ENCODE measurements at regions not wholly inside any gene's neighbourhood (a gene's known extent, or its start where the extent isn't known, plus 50 kb on each side); places are given as distances from the start of the nearest gene placed in this dataset.
A peak's percentile ranks its signal among the peaks of the same experiment; 100 is the strongest.

DNA sequence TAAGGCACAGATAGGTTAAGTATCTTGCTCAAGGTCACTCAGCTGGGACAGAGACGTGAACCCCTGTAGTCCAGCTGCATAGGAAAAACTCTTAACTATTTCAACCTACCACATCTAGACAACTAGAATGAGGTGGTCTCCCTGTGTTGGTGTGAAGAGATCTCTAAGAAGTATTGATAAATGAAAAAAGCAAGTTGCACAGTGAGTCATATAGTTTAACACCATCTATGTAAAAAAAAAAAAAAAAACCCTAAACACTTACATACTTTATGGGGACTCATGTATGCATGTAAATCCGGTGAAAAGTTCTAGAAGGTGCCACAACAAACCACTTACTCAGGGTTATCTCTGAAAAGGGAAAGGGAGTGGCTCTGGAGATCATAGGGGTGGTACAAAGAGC is 185.5 kb downstream of the SATB1 start:
- Histone ChIP-seq H4K20me1 (ENCODE audit: insufficient read depth, low read length) (no peaks in the 10 kb centered on the region), H2AFZ (ENCODE audit: low read length) (no peak overlapping the region), H3K4me1 (ENCODE audit: insufficient read depth, low read length, poor library complexity, severe bottlenecking) (no peaks in the 10 kb centered on the region), H3K79me2 (ENCODE audit: insufficient read depth, low read depth, low read length) (no peaks in the 10 kb centered on the region), H3K4me3 (ENCODE audit: low read depth, low read length, poor library complexity, severe bottlenecking) (no peak overlapping the region), H3K27ac (ENCODE audit: low read depth, low read length, poor library complexity, severe bottlenecking) (no peak overlapping the region), H3K4me2 (ENCODE audit: low read length) (no peak overlapping the region), H3K36me3 (ENCODE audit: insufficient read depth, low read length) (no peaks in the 10 kb centered on the region), H3K9me3 (ENCODE audit: low read length) (no peaks in the 10 kb centered on the region), H3K9me2 (ENCODE audit: insufficient read depth, low read length) (peaks cover 3% of the 10 kb centered on the region; the same call in 1 of the 2 replicates)
- no TSS peak for BruUV-seq (replicated peaks)
- ChIA-PET CTCF (ENCODE audit: unreplicated experiment) (no interaction called here), POLR2A (interaction anchor here (0.7 kb wide), 1 partner anchor 114 kb away, joined by 4 read pairs; no protein-coding TSS in a partner anchor)
- DNase-seq (ENCODE audit: low spot score), result no peak
- intact Hi-C loops (cut with micrococcal nuclease; ENCODE audit: unreplicated experiment), result no loop called here
- TF ChIP-seq CTCF (conservative IDR thresholded peaks at IDR 0.05; ENCODE audit: low read length) (no peak), EZH2phosphoT487 (IDR thresholded peaks at IDR 0.05; ENCODE audit: borderline replicate concordance, low read depth, low read length) (no peak)

GRCh38 chr3:18238746-18239331 is 186.3 kb downstream of the SATB1 start:
- POLR2A ChIA-PET, result interaction anchor here (0.7 kb wide), 1 partner anchor 113 kb away, joined by 4 read pairs; no protein-coding TSS in a partner anchor

More at GRCh38 chr3:18238746-18239331, 186.3 kb downstream of the SATB1 start:
- intact Hi-C loops (cut with micrococcal nuclease; ENCODE audit: unreplicated experiment), result no loop called here
- Histone ChIP-seq H3K4me1 (ENCODE audit: insufficient read depth, low read length, poor library complexity, severe bottlenecking) (no peaks in the 10 kb centered on the region), H3K9me3 (ENCODE audit: low read length) (no peaks in the 10 kb centered on the region), H2AFZ (ENCODE audit: low read length) (peak overlapping the region; percentile 5; the same call in 1 of the 2 replicates), H3K9me2 (ENCODE audit: insufficient read depth, low read length) (peaks cover 3% of the 10 kb centered on the region; the same call in 1 of the 2 replicates), H3K4me3 (ENCODE audit: low read depth, low read length, poor library complexity, severe bottlenecking) (no peak overlapping the region), H3K36me3 (ENCODE audit: insufficient read depth, low read length) (no peaks in the 10 kb centered on the region), H4K20me1 (ENCODE audit: insufficient read depth, low read length) (no peaks in the 10 kb centered on the region), H3K4me2 (ENCODE audit: low read length) (no peak overlapping the region), H3K79me2 (ENCODE audit: insufficient read depth, low read depth, low read length) (no peaks in the 10 kb centered on the region), H3K27ac (ENCODE audit: low read depth, low read length, poor library complexity, severe bottlenecking) (no peak overlapping the region)
- no peak for TF ChIP-seq CTCF (conservative IDR thresholded peaks at IDR 0.05; ENCODE audit: low read length)
- no peak for TF ChIP-seq EZH2phosphoT487 (IDR thresholded peaks at IDR 0.05; ENCODE audit: borderline replicate concordance, low read depth, low read length)
- DNase-seq (ENCODE audit: low spot score), result no peak
- CTCF ChIA-PET (ENCODE audit: unreplicated experiment), result no interaction called here
- no TSS peak for BruUV-seq (replicated peaks)
